ENCODE measurements at regions not wholly inside any gene's neighbourhood (a gene's known extent, or its start where the extent isn't known, plus 50 kb on each side); places are given as distances from the start of the nearest gene placed in this dataset.

- CTCF ChIA-PET = no interaction called here
- Histone ChIP-seq H3K9me3 (ENCODE audit: control insufficient read depth in 1 of 2, insufficient read depth in 1 of 2, low read depth in 1 of 2, low read length in 2 of 2) (no peaks in the 10 kb centered on the region), H3K79me2 (ENCODE audit: insufficient read depth, low read length) (no peaks in the 10 kb centered on the region), H3K4me2 (ENCODE audit: low read length) (no peak overlapping the region), H3K4me1 (ENCODE audit: control insufficient read depth in 1 of 2, insufficient read depth in 2 of 2, low read length in 2 of 2) (no peaks in the 10 kb centered on the region), H3K9ac (ENCODE audit: low read length) (no peak overlapping the region), H3K27me3 (ENCODE audit: insufficient read depth, low read length) (no peaks in the 10 kb centered on the region), H3K4me3 (replicated peaks in 1 of 2; ENCODE audit: low read depth in 1 of 2, low read length in 2 of 2) (no peak overlapping the region), H3K9me2 (ENCODE audit: insufficient read depth) (no peaks in the 10 kb centered on the region), H3K36me3 (ENCODE audit: control insufficient read depth in 1 of 2, insufficient read depth in 2 of 2, low read length in 2 of 2) (no peaks in the 10 kb centered on the region), H2AFZ (ENCODE audit: low read depth, low read length, poor library complexity, severe bottlenecking) (no peak overlapping the region), H3K27ac (ENCODE audit: low read depth, low read length) (no peak overlapping the region), H4K20me1 (ENCODE audit: insufficient read depth) (no peaks in the 10 kb centered on the region)
- no peak for ATAC-seq
- TF ChIP-seq EGR1 (IDR thresholded peaks at IDR 0.05; ENCODE audit: low read depth) = no peak
- TF ChIP-seq FOSL1 (IDR thresholded peaks at IDR 0.05; ENCODE audit: low read depth) = no peak
- no peak for TF ChIP-seq EZH2phosphoT487 (IDR thresholded peaks at IDR 0.05; ENCODE audit: borderline replicate concordance)
- no peak for TF ChIP-seq CEBPB (IDR thresholded peaks at IDR 0.05; ENCODE audit: low read depth)
- no peak for TF ChIP-seq SP1 (IDR thresholded peaks at IDR 0.05; ENCODE audit: low read depth)
- TF ChIP-seq ELF1 (IDR thresholded peaks at IDR 0.05; ENCODE audit: borderline replicate concordance, low read depth) = no peak
- no peak for TF ChIP-seq ZNF274 (IDR thresholded peaks at IDR 0.05; ENCODE audit: low read depth, low read length)
- no peak for TF ChIP-seq ATF3 (IDR thresholded peaks at IDR 0.05)
- TF ChIP-seq ZBTB33 (IDR thresholded peaks at IDR 0.05; ENCODE audit: extremely low read depth, insufficient replicate concordance, low read length) = no peak
- no peak for TF ChIP-seq MAX (IDR thresholded peaks at IDR 0.05)
- no peak for TF ChIP-seq POLR2A (IDR thresholded peaks at IDR 0.05; ENCODE audit: borderline replicate concordance, extremely low read depth, insufficient read depth, insufficient read length)
- TF ChIP-seq YY1 (IDR thresholded peaks at IDR 0.05; ENCODE audit: extremely low read depth, insufficient replicate concordance, low read depth, low read length) = no peak
- no peak for TF ChIP-seq JUND (IDR thresholded peaks at IDR 0.05)
- TF ChIP-seq RAD21 (IDR thresholded peaks at IDR 0.05; ENCODE audit: low read depth) = no peak
- no peak for TF ChIP-seq SRF (IDR thresholded peaks at IDR 0.05; ENCODE audit: low read depth)
- no peak for TF ChIP-seq POLR2AphosphoS5 (IDR thresholded peaks at IDR 0.05; ENCODE audit: low read depth, low read length)
- RAD21 ChIA-PET (ENCODE audit: low non-redundant PET in 1 of 2, low total read pairs in 2 of 2, uncharacterized antibody in 2 of 2, unreplicated experiment in 2 of 2) = no interaction called here
- intact Hi-C loops (cut with micrococcal nuclease) = no loop called here
- POLR2A ChIA-PET = no interaction called here
- BruUV-seq (replicated peaks) = no TSS peak
- DNase-seq (ENCODE audit: low read depth, low spot score) = no peak
These were observed 176.5 kb upstream of the PRICKLE1 start for GRCh38 chr12:42766026-42766425.
